HEK293 (cell line): ENCODE measurements at regions not wholly inside any gene's neighbourhood (a gene's known extent, or its start where the extent isn't known, plus 50 kb on each side); places are given as distances from the start of the nearest gene placed in this dataset.

Experiments used
- CTCF ChIP-seq: fragments of 450-650 bp; formaldehyde crosslinking; IDR thresholded peaks from 2 replicates; pipeline ENCODE4 v1.5.1; 2016; ENCODE audit warnings: missing biosample characterization, missing genetic modification characterization
- ELK4 ChIP-seq: IDR thresholded peaks from 2 replicates; pipeline ENCODE4 v1.6.1; 2011; ENCODE audit warnings: mild to moderate bottlenecking, low read depth, low read length, borderline replicate concordance
- KLF9 ChIP-seq: fragments of 450-650 bp; formaldehyde crosslinking; IDR thresholded peaks from 2 replicates; pipeline ENCODE4 v1.5.1; 2016; ENCODE audit warnings: missing biosample characterization, missing genetic modification characterization, low read depth
- REST ChIP-seq: fragments of 450-650 bp; formaldehyde crosslinking; IDR thresholded peaks from 2 replicates; pipeline ENCODE4 v1.5.1; 2016; ENCODE audit warnings: missing biosample characterization, missing genetic modification characterization
- SCRT2 ChIP-seq: fragments of 450-650 bp; formaldehyde crosslinking; IDR thresholded peaks from 2 replicates; pipeline ENCODE4 v1.5.1; 2016; ENCODE audit warnings: missing biosample characterization, missing genetic modification characterization
- ZIC2 ChIP-seq: fragments of 450-650 bp; formaldehyde crosslinking; IDR thresholded peaks from 2 replicates; pipeline ENCODE4 v1.5.1; 2016; ENCODE audit warnings: missing biosample characterization, missing genetic modification characterization
- ZNF362 ChIP-seq: fragments of 450-650 bp; formaldehyde crosslinking; IDR thresholded peaks from 2 replicates; pipeline ENCODE4 v1.5.1; 2016; ENCODE audit warnings: missing biosample characterization, missing genetic modification characterization
- ZNF529 ChIP-seq: fragments of 450-650 bp; formaldehyde crosslinking; IDR thresholded peaks from 2 replicates; pipeline ENCODE4 v1.5.1; 2017; ENCODE audit warnings: missing genetic modification characterization, missing biosample characterization; ENCODE audit not compliant: insufficient replicate concordance
- ZNF621 ChIP-seq: fragments of 450-650 bp; formaldehyde crosslinking; IDR thresholded peaks from 2 replicates; pipeline ENCODE4 v1.5.1; 2017; ENCODE audit warnings: missing biosample characterization, missing genetic modification characterization
- ZNF639 ChIP-seq: fragments of 450-650 bp; formaldehyde crosslinking; IDR thresholded peaks from 2 replicates; pipeline ENCODE4 v1.5.1; 2016; ENCODE audit warnings: missing biosample characterization, missing genetic modification characterization
- ZNF670 ChIP-seq: fragments of 450-650 bp; formaldehyde crosslinking; IDR thresholded peaks from 2 replicates; pipeline ENCODE4 v1.5.1; 2016; ENCODE audit warnings: missing biosample characterization, missing genetic modification characterization, low read depth

GRCh38 chr5:158519433-158520021 lies 580.2 kb downstream of the EBF1 start:
- TF ChIP-seq CTCF (tag by site-specific recombination) (no peak), ZNF639 (tag by site-specific recombination) (no peak), SCRT2 (tag by site-specific recombination) (no peak), ZNF529 (tag by site-specific recombination) (no peak), ZNF362 (no peak), REST (tag by site-specific recombination) (no peak), ZIC2 (tag by site-specific recombination) (no peak), ZNF670 (no peak), ELK4 (no peak), ZNF621 (tag by site-specific recombination) (no peak), KLF9 (no peak)
